DND-41 (cell line): ENCODE measurements at regions not wholly inside any gene's neighbourhood (a gene's known extent, or its start where the extent isn't known, plus 50 kb on each side); places are given as distances from the start of the nearest gene placed in this dataset.

Experiments
- ATAC-seq: fragments of 200-7000 bp; cut with Tn5 transposase; 3 replicates; pipeline ENCODE4 v1.9.1; 2021; ENCODE audit warnings: low read depth; ENCODE audit not compliant: insufficient read depth
- DNase-seq: peaks from one replicate; pipeline ENCODE4 v3.0.0-alpha.2; 2020
- H2AFZ ChIP-seq: 2 replicates; pipeline ENCODE4 v1.6.0; 2012; ENCODE audit warnings: low read depth, low read length
- H3K27ac ChIP-seq: 2 replicates; pipeline ENCODE4 v1.5.1; 2012; ENCODE audit warnings: low read length, inconsistent platforms
- H3K27me3 ChIP-seq: fragments of 200-600 bp; sonication (generic); 2 replicates; pipeline ENCODE4 v1.6.0; 2012; ENCODE audit warnings: low read length, mild to moderate bottlenecking, inconsistent platforms; ENCODE audit not compliant: insufficient read depth, poor library complexity
- H3K36me3 ChIP-seq: 2 replicates; pipeline ENCODE4 v1.5.1; 2012; ENCODE audit warnings: low read length, inconsistent platforms; ENCODE audit not compliant: insufficient read depth
- H3K4me1 ChIP-seq: 2 replicates; pipeline ENCODE4 v1.5.1; 2012; ENCODE audit warnings: mild to moderate bottlenecking, low read length; ENCODE audit not compliant: insufficient read depth
- H3K4me2 ChIP-seq: 2 replicates; pipeline ENCODE4 v1.6.0; 2012; ENCODE audit warnings: mild to moderate bottlenecking, moderate library complexity, low read length, inconsistent platforms; ENCODE audit not compliant: insufficient read depth
- H3K4me3 ChIP-seq, 2 experiments: fragments of 200-600 bp in 1 of 2; shearing (Covaris generic) in 1 of 2; 2 replicates each; pipeline ENCODE4 v1.5.1; 2012 to 2016; ENCODE audit warnings: inconsistent platforms in 2 of 2, low read length in 2 of 2, mild to moderate bottlenecking in 2 of 2, low read depth in 1 of 2, moderate library complexity in 1 of 2
- H3K79me2 ChIP-seq: 2 replicates; pipeline ENCODE4 v1.6.0; 2012; ENCODE audit warnings: low read length, inconsistent platforms; ENCODE audit not compliant: insufficient read depth
- H3K9ac ChIP-seq: 2 replicates; pipeline ENCODE4 v1.6.0; 2012; ENCODE audit warnings: low read depth, mild to moderate bottlenecking, inconsistent platforms, low read length, moderate library complexity
- H3K9me3 ChIP-seq: 2 replicates; pipeline ENCODE4 v1.5.1; 2012; ENCODE audit warnings: low read length, moderate library complexity, mild to moderate bottlenecking, inconsistent platforms; ENCODE audit not compliant: insufficient read depth, severe bottlenecking
- H4K20me1 ChIP-seq: 2 replicates; pipeline ENCODE4 v1.6.0; 2012; ENCODE audit warnings: low read length; ENCODE audit not compliant: insufficient read depth
- CTCF ChIP-seq: IDR thresholded peaks from 2 replicates; pipeline ENCODE4 v1.5.1; 2012; ENCODE audit warnings: borderline replicate concordance, low read length, moderate library complexity, mild to moderate bottlenecking; ENCODE audit not compliant: poor library complexity, severe bottlenecking; ENCODE audit errors: extremely low read depth
- EZH2 ChIP-seq: IDR thresholded peaks from 3 replicates; pipeline ENCODE4 v1.6.1; 2012; ENCODE audit warnings: borderline replicate concordance, low read depth, mild to moderate bottlenecking, moderate library complexity, low read length, inconsistent platforms; ENCODE audit not compliant: severe bottlenecking

DNA sequence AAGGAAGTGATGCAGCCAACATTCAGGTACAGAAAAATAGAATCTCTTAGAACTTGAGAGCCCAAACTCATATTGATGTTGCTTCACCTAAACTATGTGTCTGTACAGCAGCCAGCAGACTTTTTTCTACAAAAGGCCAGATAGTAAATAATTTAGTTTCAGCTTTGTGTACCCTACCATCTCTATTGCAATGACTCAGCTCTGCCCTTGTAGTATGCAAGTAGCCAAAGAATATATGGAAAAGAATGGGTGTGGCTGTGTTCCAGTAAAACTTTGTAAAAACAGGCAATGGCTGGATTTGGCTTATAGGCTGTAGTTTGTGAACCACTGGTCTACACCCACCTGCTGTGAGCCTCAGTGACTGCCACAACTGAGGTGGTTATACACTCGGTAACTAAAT is 392.5 kb upstream of the RARB start:
- Histone ChIP-seq H3K4me3 (no peak overlapping the region), H3K36me3 (no peaks in the 10 kb centered on the region), H4K20me1 (no peaks in the 10 kb centered on the region), H3K27ac (no peak overlapping the region), H3K27me3 (no peaks in the 10 kb centered on the region), H3K79me2 (no peaks in the 10 kb centered on the region), H2AFZ (no peak overlapping the region), H3K4me2 (no peak overlapping the region), H3K9ac (no peak overlapping the region), H3K4me1 (no peaks in the 10 kb centered on the region), H3K9me3 (no peaks in the 10 kb centered on the region)
- DNase-seq (no peak), ATAC-seq (no peak)
- no peak for TF ChIP-seq EZH2

DNA sequence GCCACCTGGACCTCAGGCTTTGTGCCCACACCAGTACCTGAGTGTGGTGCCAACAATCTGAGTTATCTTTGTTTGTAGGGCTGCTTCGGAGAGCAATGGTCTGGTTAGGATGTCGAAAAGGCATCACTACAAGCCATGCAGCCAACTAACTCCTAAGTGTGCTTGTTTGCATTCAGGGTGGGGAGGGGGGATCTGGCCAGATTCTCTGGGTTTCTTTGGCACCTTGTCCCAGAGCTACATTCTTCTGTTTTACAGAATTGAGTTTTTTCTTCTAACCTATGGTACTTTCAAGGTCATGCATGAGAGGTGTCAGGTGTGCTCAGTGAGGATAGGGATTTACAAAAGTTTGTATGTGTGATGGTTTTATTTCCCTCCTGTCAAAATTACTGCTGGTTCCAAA is 391.4 kb upstream of the RARB start:
- ATAC-seq (no peak), DNase-seq (no peak)
- no peak overlapping the region for H2AFZ ChIP-seq
- no peak overlapping the region for H3K27ac ChIP-seq
- TF ChIP-seq CTCF (no peak), EZH2 (no peak)
- H3K9ac ChIP-seq: no peak overlapping the region
- H3K4me3 ChIP-seq: no peak overlapping the region
- H3K79me2 ChIP-seq: no peaks in the 10 kb centered on the region
- no peaks in the 10 kb centered on the region for H3K4me1 ChIP-seq
- H4K20me1 ChIP-seq: no peaks in the 10 kb centered on the region
- no peaks in the 10 kb centered on the region for H3K9me3 ChIP-seq
- no peaks in the 10 kb centered on the region for H3K36me3 ChIP-seq
- H3K27me3 ChIP-seq: no peaks in the 10 kb centered on the region
- no peak overlapping the region for H3K4me2 ChIP-seq

- Histone ChIP-seq H3K27ac (no peak overlapping the region), H2AFZ (no peak overlapping the region), H3K9me3 (no peaks in the 10 kb centered on the region), H3K36me3 (no peaks in the 10 kb centered on the region), H3K9ac (no peak overlapping the region), H4K20me1 (no peaks in the 10 kb centered on the region), H3K4me3 (no peak overlapping the region), H3K4me1 (no peaks in the 10 kb centered on the region), H3K79me2 (no peaks in the 10 kb centered on the region), H3K27me3 (no peaks in the 10 kb centered on the region), H3K4me2 (no peak overlapping the region)
- DNase-seq (no peak), ATAC-seq (no peak)
- TF ChIP-seq CTCF (no peak), EZH2 (no peak)
These were observed 391.0 kb upstream of the RARB start for GRCh38 chr3:25037049-25037547.

- Histone ChIP-seq H4K20me1 (no peaks in the 10 kb centered on the region), H3K4me3 (no peak overlapping the region), H3K4me1 (no peaks in the 10 kb centered on the region), H3K27ac (no peak overlapping the region), H3K79me2 (no peaks in the 10 kb centered on the region), H3K9me3 (no peaks in the 10 kb centered on the region), H3K4me2 (no peak overlapping the region), H3K36me3 (no peaks in the 10 kb centered on the region), H3K9ac (no peak overlapping the region), H3K27me3 (no peaks in the 10 kb centered on the region), H2AFZ (no peak overlapping the region)
- TF ChIP-seq CTCF: no peak
- no peak for TF ChIP-seq EZH2
- DNase-seq (no peak), ATAC-seq (no peak)
These were observed 389.8 kb upstream of the RARB start for GRCh38 chr3:25038271-25038670.
